ENCODE measurements at regions not wholly inside any gene's neighbourhood (a gene's known extent, or its start where the extent isn't known, plus 50 kb on each side); places are given as distances from the start of the nearest gene placed in this dataset.
"Not testable (repeated sequence)": the region's sequence is repeated elsewhere in the genome, so short reads cannot be mapped to it uniquely, and the experiment has no call there.

DNA sequence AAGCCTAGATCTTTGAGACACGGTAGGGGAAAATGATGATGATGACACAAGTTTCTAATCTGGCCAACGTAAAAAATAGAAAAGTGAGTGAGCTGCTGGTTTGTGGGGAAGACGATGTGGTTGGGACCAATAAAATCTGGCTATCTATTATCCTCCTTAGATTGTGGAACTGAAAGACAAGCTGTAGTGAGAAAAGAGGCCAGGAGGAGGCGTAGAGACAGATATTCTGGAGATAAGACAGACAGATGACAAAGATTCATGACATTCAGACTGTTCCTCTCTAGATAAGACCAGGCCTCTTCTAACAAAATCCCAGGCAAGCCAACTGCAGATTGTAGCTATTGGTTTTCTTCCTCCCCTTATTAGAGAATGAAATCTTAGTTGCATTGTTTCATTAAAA is 376.3 kb upstream of the UBE2E3 start:
- no peak for DNase-seq (ENCODE audit: low spot score)

DNA sequence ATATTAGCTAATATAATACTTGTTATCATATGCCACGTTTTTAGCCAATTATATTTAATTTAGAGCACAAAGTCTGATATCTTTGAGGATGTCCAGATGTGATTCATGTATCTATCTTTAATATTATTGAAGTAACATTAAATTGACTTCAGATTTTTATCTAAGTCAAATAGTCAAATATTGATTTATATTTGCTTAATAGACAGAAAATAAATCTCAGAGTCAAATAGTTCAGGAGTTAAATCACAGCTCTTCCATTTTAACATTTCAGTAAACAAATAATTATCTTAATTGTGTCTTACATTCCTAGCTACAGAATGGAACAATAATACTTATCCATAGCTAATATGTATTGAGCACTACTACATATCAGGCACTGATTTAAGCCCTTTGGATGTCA is 379.4 kb upstream of the UBE2E3 start:
- DNase-seq (ENCODE audit: low spot score): no peak

DNA sequence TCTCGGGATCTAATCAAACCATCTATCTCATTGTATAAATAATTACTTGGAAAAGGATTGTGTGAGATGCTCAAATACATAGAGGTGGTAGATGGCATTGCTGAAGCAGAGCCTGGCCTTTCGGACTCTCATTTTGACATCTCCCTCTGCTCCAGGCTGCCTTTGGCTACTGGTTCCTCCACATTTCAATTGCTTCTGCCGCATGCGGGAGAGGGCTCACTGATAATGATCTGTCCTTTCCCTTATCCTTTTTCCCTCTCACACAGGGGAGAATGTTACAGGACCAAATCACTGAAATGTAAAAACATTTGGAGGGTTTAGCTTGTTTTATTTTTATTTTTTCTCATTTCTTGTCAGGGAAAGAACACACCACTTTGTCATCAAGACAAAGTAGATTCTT is 380.6 kb upstream of the UBE2E3 start:
- no peak for DNase-seq (ENCODE audit: low spot score)

DNA sequence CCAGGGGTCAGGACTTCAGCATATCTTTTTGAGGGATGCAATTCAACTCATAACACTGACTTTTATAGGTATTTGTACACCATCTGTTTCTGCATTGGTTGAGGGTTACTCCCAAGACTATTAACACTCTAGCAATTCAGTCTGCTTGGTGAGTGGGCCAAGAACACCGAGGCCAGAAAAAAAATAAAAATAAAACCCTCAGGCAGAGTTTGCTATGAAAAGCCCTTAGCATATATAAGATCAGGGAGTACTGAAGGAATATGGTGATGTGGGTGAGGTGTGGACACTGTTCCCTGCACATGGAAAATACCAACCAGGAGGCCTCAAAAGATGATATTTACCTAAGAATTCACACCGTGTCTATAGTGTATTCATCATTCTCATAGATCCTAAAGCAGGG is 383.2 kb upstream of the UBE2E3 start:
- no peak for DNase-seq (ENCODE audit: low spot score)

DNA sequence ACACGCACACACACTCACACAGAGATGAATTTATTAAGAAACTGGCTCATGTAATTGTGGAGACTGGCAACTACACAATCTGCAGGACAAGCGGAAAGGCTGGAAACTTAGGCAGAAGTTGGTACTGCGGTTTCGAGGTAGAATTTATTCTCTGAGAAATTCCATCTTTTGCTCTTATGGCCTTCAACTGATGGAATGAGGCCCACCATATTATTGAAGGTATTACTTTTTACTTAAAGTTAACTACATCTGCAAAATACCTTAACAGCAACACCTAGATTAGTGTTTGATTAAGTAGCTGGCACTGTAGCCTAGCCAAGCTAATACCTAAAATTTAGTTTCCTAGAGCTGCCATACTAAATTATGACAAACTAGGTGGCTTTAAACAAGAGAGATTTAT is 384.0 kb upstream of the UBE2E3 start:
- DNase-seq (ENCODE audit: low spot score): no peak

DNA sequence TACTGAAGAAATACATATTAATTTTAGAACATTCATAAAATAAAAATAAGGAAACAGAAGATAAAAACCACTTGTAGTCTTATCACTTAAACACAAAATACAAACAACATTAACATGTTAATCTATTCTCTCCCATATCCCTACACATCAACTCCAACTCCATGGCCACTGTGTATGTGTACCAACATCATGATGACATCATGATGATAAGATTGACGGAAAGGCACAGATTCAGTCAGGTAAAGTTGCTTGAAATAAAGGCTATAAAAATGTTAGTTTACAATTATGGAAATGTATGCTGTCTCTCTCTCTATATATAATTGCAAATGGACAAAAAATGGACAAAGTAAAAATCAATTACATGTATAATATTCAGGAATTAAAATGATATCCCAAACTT is 388.5 kb upstream of the UBE2E3 start:
- DNase-seq (ENCODE audit: low spot score): no peak

DNA sequence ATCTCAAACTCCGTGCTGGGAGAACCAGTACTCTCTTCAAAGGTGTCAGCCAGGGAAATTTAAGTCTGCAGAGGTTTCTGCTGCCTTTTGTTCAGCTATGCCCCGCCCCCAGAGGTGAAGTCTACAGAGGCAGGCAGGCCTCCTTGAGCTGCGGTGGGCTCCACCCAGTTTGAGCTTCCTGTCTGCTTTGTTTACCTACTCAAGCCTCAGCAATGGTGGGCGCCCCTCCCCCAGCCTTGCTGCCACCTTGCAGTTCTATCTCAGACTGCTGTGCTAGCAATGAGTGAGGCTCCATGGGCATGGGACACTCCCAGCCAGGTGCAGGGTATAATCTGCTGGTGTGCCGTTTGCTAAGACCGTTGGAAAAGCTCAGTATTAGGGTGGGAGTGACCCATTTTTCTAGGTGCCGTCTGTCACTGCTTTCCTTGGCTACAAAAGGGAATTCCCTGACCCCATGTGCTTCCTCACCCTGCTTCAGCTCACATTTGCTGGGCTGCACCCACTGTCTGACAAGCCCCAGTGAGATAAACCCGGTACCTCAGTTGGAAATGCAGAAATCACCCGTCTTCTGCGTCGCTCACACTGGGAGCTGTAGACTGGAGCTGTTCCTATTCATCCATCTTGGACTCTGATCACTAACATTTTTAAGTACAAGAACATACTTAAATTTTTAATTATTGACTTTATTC is 389.2 kb upstream of the UBE2E3 start:
- DNase-seq (ENCODE audit: low spot score): not testable (repeated sequence)

DNA sequence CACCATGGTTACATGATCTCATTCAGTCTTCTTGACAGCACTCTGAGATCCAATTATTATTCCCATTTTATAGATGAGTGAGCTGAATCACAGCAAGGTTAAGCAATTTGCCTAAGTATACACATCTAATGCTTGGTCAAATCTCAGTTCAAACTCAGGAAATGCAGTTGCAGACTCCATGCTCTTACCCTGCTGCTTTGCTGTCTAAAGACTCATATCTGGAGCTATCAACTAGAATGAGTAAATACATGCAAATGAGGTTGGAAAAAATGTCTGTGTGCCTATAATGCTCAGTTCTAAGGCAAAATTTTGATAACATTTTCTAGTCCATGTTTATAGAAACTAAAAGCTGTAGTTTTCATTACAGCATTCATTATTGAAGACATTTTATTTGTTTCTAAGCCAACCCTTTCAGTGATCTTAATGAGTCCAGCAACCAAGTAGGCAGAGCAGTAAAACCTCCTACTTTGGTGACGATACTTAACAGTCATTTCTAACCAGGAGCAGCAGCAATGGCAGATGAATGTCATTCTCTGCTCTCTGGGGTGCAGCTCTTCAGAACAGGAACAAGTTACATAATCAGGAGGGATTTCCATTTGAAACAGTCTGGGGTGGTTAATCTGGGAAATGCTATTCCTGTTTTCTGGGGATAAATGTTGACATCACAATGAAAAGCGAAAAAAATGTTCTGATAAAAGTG is 396.8 kb upstream of the UBE2E3 start:
- DNase-seq (ENCODE audit: low spot score): no peak

DNA sequence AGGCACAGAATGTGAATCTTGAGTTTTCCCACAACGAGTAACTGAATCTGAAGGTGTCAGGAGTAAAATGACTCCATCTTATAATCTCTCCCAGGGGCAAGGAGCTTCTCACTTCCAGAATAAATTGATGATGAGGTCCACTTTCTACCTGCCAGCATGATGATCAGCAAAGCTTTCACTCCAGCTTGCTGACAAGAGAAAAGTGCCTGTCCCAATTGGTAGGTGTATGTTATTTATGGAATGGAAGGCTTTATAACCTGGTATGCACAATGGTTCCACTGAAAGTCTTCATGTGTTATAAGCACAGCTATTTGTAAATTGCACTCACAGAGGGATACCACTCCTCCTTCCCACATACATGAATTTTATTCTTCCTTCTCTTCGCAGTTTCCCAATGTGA is 401.0 kb upstream of the UBE2E3 start:
- no peak for DNase-seq (ENCODE audit: low spot score)

DNA sequence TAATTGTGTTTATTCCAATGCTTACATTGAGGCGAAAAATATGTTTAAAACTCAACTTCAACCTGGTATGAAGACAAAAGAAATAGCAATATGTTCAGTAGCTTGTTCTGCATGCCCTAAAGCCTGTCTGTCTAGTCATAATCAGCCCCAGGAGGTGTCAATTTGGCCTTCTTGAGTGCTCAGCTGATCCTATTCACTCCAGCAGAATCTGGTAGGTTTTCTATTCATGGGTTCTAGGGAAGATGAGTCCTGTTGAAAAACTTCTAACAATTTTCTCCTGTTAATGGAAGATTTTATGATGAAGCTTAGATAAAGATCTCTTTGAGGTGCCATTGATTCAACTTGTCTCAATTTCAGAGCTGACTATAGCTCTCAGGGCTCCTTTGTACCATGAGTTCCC is 402.0 kb upstream of the UBE2E3 start:
- DNase-seq (ENCODE audit: low spot score): no peak

DNA sequence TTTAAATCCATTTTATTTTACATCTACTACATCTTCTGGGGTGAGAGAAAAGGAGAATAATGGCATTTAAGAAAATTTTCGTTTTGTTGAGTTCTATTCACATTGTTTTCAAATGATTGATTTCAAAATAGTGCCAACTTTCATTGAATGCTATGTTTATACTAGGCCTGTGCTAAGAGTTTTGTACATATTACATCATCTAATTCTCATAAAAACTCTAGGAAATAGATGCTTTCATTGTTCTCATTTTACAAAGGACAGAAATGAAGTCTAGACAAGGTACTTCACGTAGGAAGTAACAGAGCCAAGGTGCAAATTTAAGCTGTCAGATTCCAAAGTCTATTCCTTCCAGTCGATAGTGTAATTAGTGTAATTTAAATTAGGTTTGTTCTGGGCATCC is 402.8 kb upstream of the UBE2E3 start:
- DNase-seq (ENCODE audit: low spot score): no peak

DNA sequence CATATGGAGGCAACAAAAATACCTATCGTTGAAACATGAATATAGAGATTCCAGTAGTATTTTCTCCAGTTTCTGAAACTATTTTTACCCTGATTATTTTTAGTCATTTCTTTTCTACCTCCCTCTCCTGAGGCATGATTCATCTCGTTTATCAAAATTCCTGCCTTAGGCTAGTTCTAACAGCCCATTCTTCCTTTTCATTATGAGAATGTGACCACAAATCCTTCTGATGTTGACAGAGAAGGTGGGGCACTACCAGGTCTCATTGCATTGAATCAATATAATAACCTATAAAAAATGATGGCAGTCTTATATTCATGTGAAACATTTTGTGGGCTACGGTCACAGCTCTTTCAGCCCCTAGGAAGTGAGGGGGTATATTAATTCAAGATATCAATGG is 406.5 kb upstream of the UBE2E3 start:
- DNase-seq (ENCODE audit: low spot score): no peak

DNA sequence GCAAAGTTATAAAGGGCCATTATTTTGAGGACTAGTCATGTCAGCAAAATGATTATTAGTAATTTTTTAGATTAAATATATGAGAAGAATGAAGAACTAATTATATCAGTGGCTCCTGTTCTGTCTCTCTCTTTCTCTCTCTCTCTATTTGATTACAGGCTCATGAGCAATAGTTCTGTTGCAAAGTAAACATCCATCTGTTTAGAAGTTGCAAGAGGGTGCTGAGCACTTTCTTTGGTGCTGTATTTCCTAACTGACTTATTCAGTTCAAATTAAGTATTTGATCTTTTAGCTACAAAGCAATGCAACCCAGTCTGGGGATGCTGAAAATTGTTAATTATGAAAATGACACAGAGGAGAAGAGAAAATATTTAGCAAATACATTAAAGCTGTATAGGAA is 408.1 kb upstream of the UBE2E3 start:
- no peak for DNase-seq (ENCODE audit: low spot score)

DNA sequence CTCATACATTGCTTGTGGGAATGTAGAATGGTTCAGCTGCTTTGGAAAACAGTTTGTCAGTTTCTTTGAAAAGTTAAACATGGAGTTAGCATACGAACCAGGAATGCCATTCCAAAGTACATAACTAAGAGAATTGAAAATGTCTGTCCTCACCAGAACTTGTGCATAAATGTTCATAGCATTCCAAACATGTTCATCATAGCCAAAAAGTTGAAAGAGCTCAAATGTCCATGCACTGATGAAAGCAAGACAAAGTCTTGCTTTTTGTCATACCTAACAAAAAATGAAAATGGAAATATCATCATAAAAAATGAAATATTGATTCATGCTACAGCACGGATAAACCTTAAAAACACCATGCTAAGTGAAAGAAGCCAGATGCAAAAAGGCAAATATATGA is 408.8 kb upstream of the UBE2E3 start:
- DNase-seq (ENCODE audit: low spot score): no peak

DNA sequence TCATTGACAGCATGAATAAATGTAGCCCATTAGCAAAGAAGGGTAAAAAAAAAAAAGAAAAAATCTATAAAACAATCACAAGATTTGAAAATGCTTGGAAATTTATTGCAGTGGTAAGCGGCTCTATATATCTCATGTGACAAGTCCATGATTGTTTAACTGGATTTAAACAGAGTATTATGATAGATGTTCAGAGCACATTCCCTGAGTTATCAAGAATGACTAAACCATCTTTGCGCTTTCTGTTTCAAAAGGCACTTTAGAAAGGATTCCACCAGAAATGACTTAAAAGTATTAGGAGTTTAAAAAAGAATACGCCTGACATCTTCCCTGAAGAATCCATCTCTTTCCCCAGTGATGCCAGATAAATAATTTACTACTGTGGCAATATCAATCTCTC is 409.5 kb upstream of the UBE2E3 start:
- DNase-seq (ENCODE audit: low spot score): no peak

DNA sequence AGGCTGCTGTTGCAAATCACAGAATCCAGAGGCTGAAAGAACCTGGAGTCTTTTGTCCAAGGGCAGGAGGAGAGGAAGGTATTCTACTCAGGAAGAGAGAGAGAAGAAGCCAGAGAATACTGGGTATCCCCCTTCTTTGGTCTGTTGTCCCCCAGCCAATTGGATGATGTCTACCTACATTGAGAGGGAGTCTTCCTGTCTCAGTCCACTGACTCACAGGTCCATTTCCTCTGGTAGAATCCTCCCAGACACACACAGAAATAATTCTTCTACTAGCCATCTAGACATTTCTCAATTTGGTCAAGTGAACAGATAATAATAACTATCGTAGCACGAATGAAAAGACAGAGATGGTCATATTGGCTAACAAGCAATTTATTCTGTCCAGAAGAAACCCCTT is 416.4 kb upstream of the UBE2E3 start:
- DNase-seq (ENCODE audit: low spot score): no peak

DNA sequence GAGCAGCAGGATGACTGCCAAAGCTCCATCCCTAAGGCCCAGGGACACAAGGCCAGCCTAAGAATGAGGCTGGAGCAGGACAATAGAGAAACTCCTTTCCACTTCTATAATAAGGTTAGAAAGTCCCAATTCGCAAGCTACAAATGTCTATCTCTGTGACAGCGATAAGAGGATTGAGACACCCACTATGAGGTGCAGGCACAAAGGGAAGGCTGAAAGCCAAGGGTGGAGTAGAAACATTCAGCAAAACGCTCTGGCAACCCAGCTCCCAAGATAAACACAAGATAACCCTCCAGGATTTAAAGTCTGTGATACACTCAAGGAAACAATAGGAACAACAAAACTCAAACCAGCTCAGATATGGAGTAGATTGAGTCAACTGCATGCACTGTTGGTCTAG is 418.0 kb upstream of the UBE2E3 start:
- no peak for DNase-seq (ENCODE audit: low spot score)

DNA sequence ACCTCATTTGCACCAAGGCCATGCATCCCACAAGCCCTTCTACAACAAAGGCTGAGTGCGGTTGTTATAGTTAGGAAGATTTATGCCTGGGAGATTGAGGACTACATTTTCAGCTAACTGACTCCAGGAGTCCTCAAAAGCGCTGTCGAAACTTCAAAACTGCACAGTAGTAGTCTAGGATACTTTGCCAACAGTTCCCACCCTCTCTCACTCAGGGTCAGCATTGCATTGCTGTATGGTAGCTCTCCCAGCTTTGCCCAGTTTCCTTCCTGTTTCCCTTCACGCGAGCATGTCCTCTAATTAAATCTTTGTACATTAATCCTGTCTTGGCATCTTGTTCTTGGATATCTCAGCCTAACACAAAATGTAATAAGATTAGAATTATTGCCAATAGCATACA is 420.6 kb upstream of the UBE2E3 start:
- DNase-seq (ENCODE audit: low spot score): no peak

DNA sequence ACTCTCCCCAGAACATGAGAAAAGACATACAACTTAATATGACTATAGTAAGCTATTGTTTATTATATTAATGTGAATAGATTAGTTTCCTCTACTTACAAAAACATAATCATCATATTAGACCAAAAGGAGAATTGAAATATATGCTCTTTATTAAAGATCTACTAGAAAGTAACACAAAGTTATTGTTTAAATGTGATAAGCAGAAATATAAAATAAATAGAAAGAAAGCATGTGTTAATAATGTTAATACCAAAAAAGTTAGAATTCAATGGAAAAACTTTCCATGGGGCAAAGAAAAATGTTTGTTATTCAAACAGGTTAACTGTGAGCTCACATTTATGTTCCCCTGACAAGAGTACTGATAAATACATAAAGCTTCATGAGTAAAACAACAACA is 421.4 kb upstream of the UBE2E3 start:
- no peak for DNase-seq (ENCODE audit: low spot score)

DNA sequence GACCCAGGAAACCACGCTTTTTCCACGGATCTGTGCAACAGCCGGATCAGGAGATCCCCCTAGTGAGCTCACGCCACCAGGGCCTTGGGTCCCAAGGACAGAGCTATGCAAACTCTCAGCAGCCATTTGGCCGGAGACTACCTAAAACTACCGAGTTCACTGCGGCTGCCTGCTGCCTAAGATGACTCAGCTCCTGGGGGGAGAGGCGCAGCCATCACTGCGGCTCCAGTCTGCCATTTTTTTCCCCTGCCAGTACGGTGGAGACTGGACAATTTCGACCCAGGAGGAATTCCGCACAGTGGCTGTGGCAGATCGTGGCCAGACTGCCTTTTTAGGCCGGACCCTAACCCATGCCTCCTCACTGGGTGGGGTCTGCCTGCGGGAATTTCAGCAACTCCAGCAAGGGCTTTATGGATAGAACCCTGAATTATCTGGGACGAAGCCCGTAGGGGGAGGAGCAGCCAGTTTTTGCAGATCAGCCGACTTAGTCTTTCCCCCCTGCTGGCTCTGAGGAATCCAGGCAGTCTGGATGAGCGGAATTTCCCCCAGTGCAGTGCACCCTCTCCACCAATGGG is 424.9 kb upstream of the UBE2E3 start:
- no peak for DNase-seq (ENCODE audit: low spot score)

DNA sequence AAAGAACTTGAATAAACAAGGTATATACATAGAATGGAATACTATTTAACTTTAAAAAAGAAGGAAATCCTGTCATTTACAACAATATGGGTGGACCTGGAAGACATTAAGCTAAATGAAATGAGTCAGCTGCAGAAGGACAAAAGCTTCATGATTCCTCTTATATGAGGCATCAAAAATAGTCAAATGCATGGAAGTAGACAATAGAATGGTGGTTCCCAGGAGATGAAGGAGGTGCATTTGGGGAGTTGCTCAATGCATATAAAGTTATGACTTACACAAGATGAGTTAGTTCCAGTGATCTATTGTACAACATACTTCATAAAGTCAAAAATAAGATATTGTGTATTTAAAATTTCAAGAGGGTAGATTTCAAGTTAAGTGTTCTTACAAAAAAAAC is 426.1 kb upstream of the UBE2E3 start:
- no peak for DNase-seq (ENCODE audit: low spot score)

DNA sequence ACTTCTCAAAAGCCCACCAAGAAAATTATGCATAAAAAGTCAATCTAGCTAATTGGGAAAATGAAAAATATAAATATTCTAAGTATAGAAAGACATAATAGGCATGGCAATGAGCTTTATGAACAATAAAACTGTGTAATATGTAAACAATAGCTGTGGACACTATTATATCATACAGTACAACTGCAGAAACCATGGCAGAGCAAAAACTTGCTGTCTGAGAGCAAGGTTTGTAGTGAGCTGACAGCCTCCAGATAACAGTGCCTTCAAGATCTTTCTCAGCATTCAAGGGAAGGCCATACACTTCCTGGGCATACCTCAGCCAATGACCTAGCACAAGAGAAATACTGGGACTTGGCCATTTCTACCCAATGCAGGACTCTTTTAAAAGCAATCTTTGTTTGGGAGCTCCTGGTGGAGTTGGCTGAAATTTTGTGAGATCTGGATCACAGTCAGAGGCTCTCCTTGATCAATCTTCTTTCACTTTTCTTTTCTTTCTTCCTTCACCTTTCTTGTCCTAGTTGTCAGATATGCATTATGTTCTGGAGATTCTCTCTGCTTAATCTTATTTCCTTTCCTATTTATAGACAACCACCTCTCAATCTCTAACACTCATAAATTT is 427.2 kb upstream of the UBE2E3 start:
- no peak for DNase-seq (ENCODE audit: low spot score)

DNA sequence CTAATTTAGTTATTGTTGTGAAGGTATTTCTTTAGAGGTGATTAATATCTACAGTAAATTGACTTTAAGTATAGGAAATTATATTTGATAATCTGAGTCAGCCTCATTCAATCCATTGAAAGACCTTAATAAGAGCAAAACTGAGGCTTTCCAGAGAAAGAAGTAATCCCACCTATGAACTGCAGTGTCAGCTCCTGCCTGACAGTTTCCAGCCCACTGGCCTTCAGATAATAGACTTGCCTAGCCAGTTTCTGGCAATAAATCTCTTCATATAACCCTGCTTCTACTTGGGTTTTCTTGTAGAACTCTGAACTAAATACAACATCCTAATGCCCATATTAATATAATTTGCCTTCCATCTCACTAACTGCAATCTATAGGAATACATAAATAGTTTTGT is 437.9 kb upstream of the UBE2E3 start:
- DNase-seq (ENCODE audit: low spot score): no peak
